Activated naive CD4-positive, alpha-beta T cell treated with anti-CD3 and anti-CD28 coated beads for 36 hours (primary cell): ENCODE measurements at regions not wholly inside any gene's neighbourhood (a gene's known extent, or its start where the extent isn't known, plus 50 kb on each side); places are given as distances from the start of the nearest gene placed in this dataset.

Experiments
- CTCF ChIA-PET: fragments of 350-600 bp; sonication (Branson Sonifier 250); formaldehyde crosslinking; loops from one replicate; lab custom pipeline; 2021; ENCODE audit warnings: antibody characterized with exemption; lab: Charles Lee
- DNase-seq: peaks from one replicate; pipeline ENCODE4 v3.0.0-alpha.2; 2020
- H3K27ac Mint-ChIP-seq: one replicate; pipeline ENCODE4 v1.8.0; 2021; ENCODE audit warnings: mild to moderate bottlenecking, mixed read lengths
- H3K27me3 Mint-ChIP-seq: one replicate; pipeline ENCODE4 v1.8.0; 2021; ENCODE audit warnings: low read depth, mixed read lengths
- H3K36me3 Mint-ChIP-seq: one replicate; pipeline ENCODE4 v1.8.0; 2021; ENCODE audit warnings: low read depth, mixed read lengths
- H3K4me1 Mint-ChIP-seq: one replicate; pipeline ENCODE4 v1.8.0; 2021; ENCODE audit warnings: low read depth, mixed read lengths
- H3K4me3 Mint-ChIP-seq: one replicate; pipeline ENCODE4 v1.8.0; 2021; ENCODE audit warnings: mild to moderate bottlenecking, moderate library complexity, mixed read lengths
- H3K9me3 Mint-ChIP-seq: one replicate; pipeline ENCODE4 v1.8.0; 2021; ENCODE audit warnings: mixed read lengths
- intact Hi-C: fragments of 100-400 bp; cut with micrococcal nuclease; formaldehyde crosslinking; loops from one replicate; pipeline ENCODE4 v1.15.1; 2023

DNA sequence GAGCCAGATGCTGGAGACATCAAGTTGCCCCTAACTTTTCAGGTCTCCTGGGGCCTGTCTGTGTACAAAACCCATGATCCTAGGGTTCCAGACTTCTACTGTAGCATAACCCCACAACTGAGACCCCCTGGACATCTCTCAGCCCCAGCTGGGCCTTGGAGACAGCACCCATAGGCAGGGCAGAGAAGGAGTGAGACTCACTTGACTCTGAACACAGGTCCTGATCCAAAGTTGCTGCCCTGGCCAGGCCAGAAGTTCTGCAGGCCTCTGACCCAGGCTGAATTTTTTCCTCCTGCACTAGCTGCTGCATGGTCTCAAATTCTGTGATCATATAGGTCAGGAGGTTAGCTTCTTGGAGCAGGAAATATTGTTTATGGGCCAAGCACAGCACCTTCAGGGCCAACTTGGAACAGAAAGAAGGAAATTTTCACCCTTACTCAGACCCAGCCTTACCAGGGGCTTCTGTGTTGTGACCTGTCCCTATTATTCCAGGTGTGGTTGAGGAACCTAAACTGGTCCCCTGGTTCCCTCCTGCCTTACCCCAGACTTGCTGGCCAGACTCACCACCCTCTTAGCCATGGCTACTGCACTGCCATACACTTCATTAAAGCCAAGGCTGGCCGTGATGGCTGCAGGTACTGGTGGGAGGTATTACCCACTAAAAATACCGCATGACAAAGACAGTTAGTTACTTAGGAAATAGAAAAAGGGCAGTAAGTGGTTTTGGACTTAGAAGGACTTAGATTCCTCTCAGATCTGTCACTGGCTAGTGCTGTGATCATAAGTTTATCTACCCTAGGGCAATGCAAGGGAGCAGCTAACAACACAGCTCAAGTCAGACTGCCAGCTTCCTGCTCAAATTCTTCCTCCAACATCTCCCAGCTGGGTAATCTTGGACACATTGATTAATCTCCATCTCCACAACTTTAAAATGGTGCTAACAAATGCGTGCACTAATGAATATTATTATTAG, 2180.1 kb downstream of the TP53TG3F start:
- CTCF ChIA-PET: no interaction called here
- Mint-ChIP-seq H3K36me3 (no peaks in the 10 kb centered on the region), H3K27me3 (no peaks in the 10 kb centered on the region), H3K9me3 (peaks cover 20% of the 10 kb centered on the region), H3K4me3 (no peak overlapping the region), H3K4me1 (no peaks in the 10 kb centered on the region), H3K27ac (no peak overlapping the region)
- no peak for DNase-seq
- intact Hi-C loops: loop anchor here (10.0 kb wide), 1 partner anchor 45 kb away; no protein-coding TSS in a partner anchor

DNA sequence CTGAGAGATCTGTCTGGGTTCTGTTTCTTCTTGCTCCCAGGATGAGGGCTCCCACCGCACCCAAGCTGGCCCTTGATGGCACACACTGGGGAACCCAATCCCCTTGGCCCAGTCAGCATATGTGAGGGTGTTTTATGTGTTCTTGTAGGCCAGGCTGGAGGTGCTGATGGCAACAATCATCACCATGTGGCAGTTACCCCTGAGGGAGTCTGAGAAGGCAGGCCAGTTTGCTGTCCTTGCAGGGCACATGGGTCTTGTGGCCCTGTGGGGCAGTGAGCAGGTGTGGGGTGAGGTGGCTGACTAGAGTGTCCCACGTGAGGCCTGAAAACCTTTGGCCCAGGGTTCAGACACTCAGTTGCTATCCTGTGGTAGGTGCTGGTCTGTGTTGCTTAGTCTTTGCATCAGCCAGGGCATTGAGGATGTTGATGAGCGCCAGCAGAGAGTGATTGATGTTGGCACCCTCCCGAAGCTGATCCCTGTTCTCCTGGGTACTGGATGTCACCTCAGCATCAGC, 2183.0 kb downstream of the TP53TG3F start:
- Mint-ChIP-seq H3K36me3 (no peaks in the 10 kb centered on the region), H3K9me3 (peaks cover 23% of the 10 kb centered on the region), H3K27me3 (no peaks in the 10 kb centered on the region), H3K27ac (no peak overlapping the region), H3K4me3 (no peak overlapping the region), H3K4me1 (no peaks in the 10 kb centered on the region)
- CTCF ChIA-PET: no interaction called here
- intact Hi-C loops: no loop called here
- no peak for DNase-seq

DNA sequence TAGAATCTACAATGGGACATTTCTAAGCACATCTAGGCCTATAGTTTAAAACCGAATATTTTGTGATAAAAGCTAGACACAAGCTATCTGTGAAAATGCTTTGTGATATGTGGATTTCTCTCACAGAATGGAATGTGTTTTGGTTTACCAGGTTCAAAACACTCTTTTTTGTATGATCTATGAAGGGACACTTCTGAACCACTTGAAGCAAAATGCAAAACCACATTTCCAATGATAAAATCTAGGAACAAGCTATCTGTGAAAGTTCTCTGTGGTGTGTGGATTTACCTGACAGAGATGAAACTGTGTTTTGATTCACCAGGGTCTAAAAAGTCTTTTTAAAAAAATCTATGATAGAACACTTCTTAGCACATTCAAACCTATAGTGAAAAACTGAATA, 2192.4 kb downstream of the TP53TG3F start:
- no peaks in the 10 kb centered on the region for H3K36me3 Mint-ChIP-seq
- no peak overlapping the region for H3K27ac Mint-ChIP-seq
- H3K27me3 Mint-ChIP-seq: no peaks in the 10 kb centered on the region
- H3K9me3 Mint-ChIP-seq: peaks cover 14% of the 10 kb centered on the region
- no peak overlapping the region for H3K4me3 Mint-ChIP-seq
- DNase-seq: no peak
- no peaks in the 10 kb centered on the region for H3K4me1 Mint-ChIP-seq
- intact Hi-C loops: no loop called here
- CTCF ChIA-PET: no interaction called here

DNA sequence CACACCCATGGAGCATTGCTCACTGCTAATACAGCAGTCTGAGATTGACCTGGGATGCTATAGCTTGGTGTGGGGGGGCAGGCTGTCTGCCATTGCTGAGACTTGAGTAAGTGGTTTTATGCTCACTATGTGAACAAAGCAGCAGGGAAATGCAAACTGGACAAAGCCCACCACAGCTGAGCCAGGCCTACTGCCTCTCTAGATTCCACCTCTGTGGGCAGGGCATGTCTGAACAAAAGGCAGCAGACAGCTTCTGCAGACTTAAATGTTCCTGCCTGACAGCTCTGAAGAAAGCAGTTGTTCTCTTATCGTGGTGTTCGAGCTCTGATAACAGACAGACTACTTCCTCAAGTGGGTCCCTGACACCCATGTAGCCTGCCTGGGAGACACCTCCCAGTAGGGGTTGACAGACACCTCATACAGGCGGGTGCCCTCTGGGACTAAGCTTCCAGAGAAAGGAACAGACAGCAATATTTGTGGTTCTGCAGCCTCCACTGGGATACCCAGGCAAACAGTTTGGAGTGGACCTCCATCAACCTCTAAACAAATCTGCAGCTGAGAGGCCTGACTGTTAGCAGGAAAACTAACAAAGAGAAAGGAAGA, 2204.8 kb downstream of the TP53TG3F start:
- no peaks in the 10 kb centered on the region for H3K27me3 Mint-ChIP-seq
- H3K27ac Mint-ChIP-seq: no peak overlapping the region
- no peaks in the 10 kb centered on the region for H3K36me3 Mint-ChIP-seq
- CTCF ChIA-PET: interaction anchor here (0.5 kb wide), 1 partner anchor 671 kb away, joined by 3 read pairs; no protein-coding TSS in a partner anchor
- no peaks in the 10 kb centered on the region for H3K4me1 Mint-ChIP-seq
- peaks cover 22% of the 10 kb centered on the region for H3K9me3 Mint-ChIP-seq
- no peak for DNase-seq
- intact Hi-C loops: no loop called here
- no peak overlapping the region for H3K4me3 Mint-ChIP-seq

DNA sequence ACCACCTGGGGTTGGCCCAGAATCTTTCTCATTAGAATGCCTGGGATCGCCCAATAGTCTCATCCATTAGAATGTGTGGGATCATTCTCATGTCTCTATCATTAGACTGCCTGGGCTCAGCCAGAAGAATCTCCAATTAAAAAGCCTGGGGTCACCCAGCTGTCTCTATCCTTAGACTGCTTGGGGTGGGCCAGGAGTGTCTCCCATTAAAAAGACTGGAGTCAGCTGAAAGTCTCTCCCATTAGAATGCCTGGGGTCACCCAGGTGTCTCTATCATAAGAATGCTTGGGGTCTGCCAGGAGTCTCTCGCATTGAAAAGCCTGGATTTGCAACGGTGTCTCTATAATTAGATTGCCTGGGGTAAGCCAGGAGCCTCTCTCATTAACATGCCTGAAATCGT, 2225.7 kb downstream of the TP53TG3F start:
- intact Hi-C loops: loop anchor here (10.0 kb wide), 1 partner anchor 50 kb away; no protein-coding TSS in a partner anchor
- H3K4me3 Mint-ChIP-seq: no peak overlapping the region

DNA sequence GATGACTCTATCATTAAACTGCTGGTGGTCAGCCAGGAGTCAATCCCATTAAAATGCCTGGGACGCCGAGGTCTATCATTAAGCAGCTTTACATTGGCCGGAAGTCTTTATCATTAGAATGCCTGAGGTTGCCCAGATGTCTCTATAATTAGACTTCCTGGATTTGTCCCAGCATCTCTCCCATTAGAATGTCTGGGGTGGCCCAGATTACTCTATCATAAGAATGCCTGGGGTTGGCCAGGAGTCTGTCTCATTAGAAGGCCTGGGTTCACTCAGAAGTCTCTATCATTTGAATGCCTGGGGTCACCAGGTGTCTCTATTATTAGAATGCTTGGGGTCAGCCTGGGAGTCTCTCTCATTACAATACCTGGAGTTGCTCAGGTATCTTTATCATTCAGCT, 2227.2 kb downstream of the TP53TG3F start:
- CTCF ChIA-PET: no interaction called here
- Mint-ChIP-seq H3K4me3 (no peak overlapping the region), H3K9me3 (peaks cover 39% of the 10 kb centered on the region), H3K4me1 (no peaks in the 10 kb centered on the region), H3K27me3 (no peaks in the 10 kb centered on the region), H3K36me3 (no peaks in the 10 kb centered on the region), H3K27ac (no peak overlapping the region)
- intact Hi-C loops: loop anchor here (10.0 kb wide), 1 partner anchor 52 kb away; no protein-coding TSS in a partner anchor
- DNase-seq: no peak

More for the DNA sequence above, 2225.7 kb downstream of the TP53TG3F start:
- no peaks in the 10 kb centered on the region for H3K27me3 Mint-ChIP-seq
- CTCF ChIA-PET: no interaction called here
- no peak overlapping the region for H3K27ac Mint-ChIP-seq
- DNase-seq: no peak
- H3K9me3 Mint-ChIP-seq: peaks cover 28% of the 10 kb centered on the region
- no peaks in the 10 kb centered on the region for H3K4me1 Mint-ChIP-seq
- no peaks in the 10 kb centered on the region for H3K36me3 Mint-ChIP-seq

DNA sequence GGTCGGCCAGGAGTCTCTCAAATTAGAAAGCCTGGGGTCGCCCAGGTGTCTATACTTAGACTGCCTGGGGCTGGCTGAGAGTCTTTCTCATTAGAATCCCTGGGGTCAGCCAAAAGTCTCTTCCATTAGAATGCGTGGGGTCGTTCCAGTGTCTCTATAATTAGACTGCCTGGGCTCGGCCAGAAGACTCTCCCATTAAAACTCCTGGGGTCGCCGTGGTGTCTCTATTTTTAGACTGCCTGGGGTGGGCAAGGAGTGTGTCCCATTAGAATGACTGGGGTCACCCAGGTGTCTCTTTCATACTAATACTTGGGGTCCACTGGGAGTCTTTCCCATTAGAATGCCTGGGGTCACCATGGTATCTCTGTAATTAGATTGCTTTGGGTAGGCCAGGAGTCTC, 2227.7 kb downstream of the TP53TG3F start:
- intact Hi-C loops: loop anchor here (10.0 kb wide), 1 partner anchor 52 kb away; no protein-coding TSS in a partner anchor
- Mint-ChIP-seq H3K4me3 (no peak overlapping the region), H3K4me1 (no peaks in the 10 kb centered on the region), H3K36me3 (no peaks in the 10 kb centered on the region), H3K27me3 (no peaks in the 10 kb centered on the region), H3K9me3 (peaks cover 39% of the 10 kb centered on the region), H3K27ac (no peak overlapping the region)
- no peak for DNase-seq
- CTCF ChIA-PET: no interaction called here

DNA sequence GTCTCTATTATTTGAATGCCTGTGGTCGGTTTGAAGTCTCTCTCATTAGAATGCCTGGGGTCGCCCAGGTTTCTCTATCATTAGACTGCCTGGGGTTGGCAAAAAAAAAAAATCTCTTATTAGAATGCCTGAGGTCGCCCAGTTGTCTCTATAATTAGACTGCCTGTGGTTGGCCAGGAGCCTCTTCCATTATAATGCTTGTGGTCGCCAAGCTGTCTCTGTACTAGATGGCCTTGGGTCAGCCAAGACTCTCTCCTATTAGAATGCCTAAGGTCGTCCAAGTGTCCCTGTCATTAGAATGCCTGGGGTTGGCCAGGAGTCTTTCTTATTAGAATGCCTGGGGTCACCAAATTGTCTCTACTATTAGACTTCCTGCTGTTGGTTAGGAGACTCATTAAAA, 2228.4 kb downstream of the TP53TG3F start:
- CTCF ChIA-PET: no interaction called here
- no peaks in the 10 kb centered on the region for H3K4me1 Mint-ChIP-seq
- DNase-seq: no peak
- intact Hi-C loops: loop anchor here (10.0 kb wide), 1 partner anchor 53 kb away; no protein-coding TSS in a partner anchor
- H3K9me3 Mint-ChIP-seq: peaks cover 46% of the 10 kb centered on the region
- no peaks in the 10 kb centered on the region for H3K27me3 Mint-ChIP-seq
- no peak overlapping the region for H3K4me3 Mint-ChIP-seq
- no peak overlapping the region for H3K27ac Mint-ChIP-seq
- H3K36me3 Mint-ChIP-seq: no peaks in the 10 kb centered on the region

DNA sequence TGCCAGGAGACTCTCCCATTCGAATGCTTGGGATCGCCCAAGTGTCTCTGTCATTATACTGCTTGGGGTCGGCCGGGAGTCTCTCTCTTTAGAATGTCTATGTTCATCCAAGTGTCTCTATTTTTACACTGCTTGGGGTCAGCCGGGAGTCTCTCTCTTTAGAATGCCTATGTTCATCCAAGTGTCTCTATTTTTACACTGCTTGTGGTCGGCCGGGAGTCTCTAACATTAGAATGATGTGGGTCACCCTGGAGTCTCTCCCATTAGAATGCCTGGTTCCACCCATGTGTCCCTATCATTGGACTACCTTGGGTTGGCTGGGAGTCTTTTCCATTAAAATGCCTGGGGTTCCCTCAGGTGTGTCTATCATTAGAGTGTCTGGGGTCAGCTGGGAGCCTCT, 2230.4 kb downstream of the TP53TG3F start:
- peaks cover 54% of the 10 kb centered on the region for H3K9me3 Mint-ChIP-seq
- CTCF ChIA-PET: no interaction called here
- H3K4me1 Mint-ChIP-seq: no peaks in the 10 kb centered on the region
- H3K4me3 Mint-ChIP-seq: no peak overlapping the region
- no peak overlapping the region for H3K27ac Mint-ChIP-seq
- no peaks in the 10 kb centered on the region for H3K36me3 Mint-ChIP-seq
- no peaks in the 10 kb centered on the region for H3K27me3 Mint-ChIP-seq
- DNase-seq: no peak
- intact Hi-C loops: loop anchor here (10.0 kb wide), 1 partner anchor 55 kb away; no protein-coding TSS in a partner anchor

DNA sequence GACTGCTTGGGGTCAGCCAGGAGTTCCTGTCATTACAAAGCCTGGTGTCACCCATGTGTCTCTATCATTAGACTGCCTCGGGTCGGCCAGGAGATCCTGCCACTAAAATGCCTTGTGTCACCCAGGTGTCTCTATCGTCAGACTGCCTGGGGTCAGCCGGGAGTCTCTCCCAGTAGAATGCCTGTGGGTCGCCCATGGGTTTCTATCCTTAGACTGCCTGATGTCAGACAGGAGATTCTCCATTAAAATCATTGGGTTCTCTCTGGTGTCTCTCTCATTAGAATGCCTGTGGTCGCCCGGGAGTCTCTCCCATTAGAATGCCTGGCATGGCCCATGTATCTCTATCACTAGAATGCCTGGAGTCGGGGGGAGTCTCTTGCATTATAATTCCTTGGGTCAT, 2231.0 kb downstream of the TP53TG3F start:
- Mint-ChIP-seq H3K27ac (no peak overlapping the region), H3K27me3 (no peaks in the 10 kb centered on the region)

DNA sequence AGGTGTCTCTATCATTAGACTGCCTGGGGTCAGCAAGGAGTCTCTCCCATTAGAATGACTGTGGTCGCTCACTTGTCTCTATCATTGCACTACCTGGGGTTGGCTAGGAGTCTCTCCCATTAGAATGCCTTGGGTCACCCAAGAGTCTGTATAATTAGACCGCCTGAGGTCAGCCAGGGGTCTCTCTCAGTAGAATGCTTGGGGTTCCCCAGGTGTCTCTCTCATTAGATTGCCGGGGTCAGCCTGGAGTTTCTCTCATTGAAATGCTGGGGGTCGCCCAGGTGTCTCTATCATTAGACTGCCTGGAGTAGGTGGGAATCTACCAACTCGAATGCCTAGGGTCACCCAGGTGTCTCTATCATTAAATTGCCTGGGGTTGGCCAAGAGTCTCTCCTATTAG, 2231.6 kb downstream of the TP53TG3F start:
- Mint-ChIP-seq H3K4me1 (no peaks in the 10 kb centered on the region), H3K27ac (no peak overlapping the region), H3K36me3 (no peaks in the 10 kb centered on the region), H3K9me3 (peaks cover 53% of the 10 kb centered on the region), H3K27me3 (no peaks in the 10 kb centered on the region), H3K4me3 (no peak overlapping the region)
- no peak for DNase-seq
- CTCF ChIA-PET: no interaction called here
- intact Hi-C loops: no loop called here

More for the DNA sequence above, 2231.0 kb downstream of the TP53TG3F start:
- CTCF ChIA-PET: no interaction called here
- intact Hi-C loops: no loop called here
- Mint-ChIP-seq H3K4me3 (no peak overlapping the region), H3K9me3 (peaks cover 56% of the 10 kb centered on the region), H3K36me3 (no peaks in the 10 kb centered on the region), H3K4me1 (no peaks in the 10 kb centered on the region)
- DNase-seq: no peak

DNA sequence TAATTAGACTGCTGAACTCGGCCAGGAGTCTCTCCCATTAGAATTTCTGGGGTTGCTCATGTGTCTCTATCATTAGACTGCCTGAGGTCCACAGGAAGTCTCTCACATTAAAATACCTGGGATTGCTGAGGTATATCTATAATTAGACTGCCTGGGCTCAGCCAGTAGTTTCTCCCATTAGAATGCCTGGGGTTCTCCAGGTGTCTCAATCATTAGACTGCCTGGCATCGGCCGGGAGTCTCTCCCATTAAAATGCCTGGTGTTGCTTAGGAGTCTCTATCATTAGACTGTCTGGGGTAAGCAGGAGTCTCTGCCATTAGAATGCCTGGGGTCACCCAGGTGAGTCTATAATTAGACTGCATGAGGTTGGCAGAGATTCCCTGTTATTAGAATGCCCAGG, 2233.4 kb downstream of the TP53TG3F start:
- no peaks in the 10 kb centered on the region for H3K36me3 Mint-ChIP-seq

More for the DNA sequence above, 2233.4 kb downstream of the TP53TG3F start:
- H3K27me3 Mint-ChIP-seq: no peaks in the 10 kb centered on the region
- peaks cover 45% of the 10 kb centered on the region for H3K9me3 Mint-ChIP-seq
- H3K4me3 Mint-ChIP-seq: no peak overlapping the region
- no peak overlapping the region for H3K27ac Mint-ChIP-seq
- DNase-seq: no peak
- intact Hi-C loops: no loop called here
- CTCF ChIA-PET: no interaction called here
- H3K4me1 Mint-ChIP-seq: no peaks in the 10 kb centered on the region
